ENCODE measurements at regions not wholly inside any gene's neighbourhood (a gene's known extent, or its start where the extent isn't known, plus 50 kb on each side); places are given as distances from the start of the nearest gene placed in this dataset.

GRCh38 chr20:22268675-22269074 lies 315.7 kb downstream of the FOXA2 start:
- TF ChIP-seq, protein P1, sequence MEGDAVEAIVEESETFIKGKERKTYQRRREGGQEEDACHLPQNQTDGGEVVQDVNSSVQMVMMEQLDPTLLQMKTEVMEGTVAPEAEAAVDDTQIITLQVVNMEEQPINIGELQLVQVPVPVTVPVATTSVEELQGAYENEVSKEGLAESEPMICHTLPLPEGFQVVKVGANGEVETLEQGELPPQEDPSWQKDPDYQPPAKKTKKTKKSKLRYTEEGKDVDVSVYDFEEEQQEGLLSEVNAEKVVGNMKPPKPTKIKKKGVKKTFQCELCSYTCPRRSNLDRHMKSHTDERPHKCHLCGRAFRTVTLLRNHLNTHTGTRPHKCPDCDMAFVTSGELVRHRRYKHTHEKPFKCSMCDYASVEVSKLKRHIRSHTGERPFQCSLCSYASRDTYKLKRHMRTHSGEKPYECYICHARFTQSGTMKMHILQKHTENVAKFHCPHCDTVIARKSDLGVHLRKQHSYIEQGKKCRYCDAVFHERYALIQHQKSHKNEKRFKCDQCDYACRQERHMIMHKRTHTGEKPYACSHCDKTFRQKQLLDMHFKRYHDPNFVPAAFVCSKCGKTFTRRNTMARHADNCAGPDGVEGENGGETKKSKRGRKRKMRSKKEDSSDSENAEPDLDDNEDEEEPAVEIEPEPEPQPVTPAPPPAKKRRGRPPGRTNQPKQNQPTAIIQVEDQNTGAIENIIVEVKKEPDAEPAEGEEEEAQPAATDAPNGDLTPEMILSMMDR (IDR thresholded peaks at IDR 0.05): no peak
- TF ChIP-seq EP300 (IDR thresholded peaks at IDR 0.05) (no peak), POLR2AphosphoS5 (IDR thresholded peaks at IDR 0.05) (no peak), POLR2A (IDR thresholded peaks at IDR 0.05) (no peak)
